PC-9 (cell line): ENCODE measurements at regions not wholly inside any gene's neighbourhood (a gene's known extent, or its start where the extent isn't known, plus 50 kb on each side); places are given as distances from the start of the nearest gene placed in this dataset.
"Not testable (repeated sequence)": the region's sequence is repeated elsewhere in the genome, so short reads cannot be mapped to it uniquely, and the experiment has no call there.

Source experiments
- CTCF ChIP-seq: fragments of 200-600 bp; sonication (generic); conservative IDR thresholded peaks from 2 replicates; pipeline ENCODE4 v1.6.1; 2017; ENCODE audit warnings: mixed run types, antibody characterized with exemption, mild to moderate bottlenecking, moderate library complexity
- EZH2 ChIP-seq: fragments of 200-600 bp; sonication (generic); IDR thresholded peaks from 2 replicates; pipeline ENCODE4 v1.8.0; 2017; ENCODE audit warnings: antibody characterized with exemption, low read depth

DNA sequence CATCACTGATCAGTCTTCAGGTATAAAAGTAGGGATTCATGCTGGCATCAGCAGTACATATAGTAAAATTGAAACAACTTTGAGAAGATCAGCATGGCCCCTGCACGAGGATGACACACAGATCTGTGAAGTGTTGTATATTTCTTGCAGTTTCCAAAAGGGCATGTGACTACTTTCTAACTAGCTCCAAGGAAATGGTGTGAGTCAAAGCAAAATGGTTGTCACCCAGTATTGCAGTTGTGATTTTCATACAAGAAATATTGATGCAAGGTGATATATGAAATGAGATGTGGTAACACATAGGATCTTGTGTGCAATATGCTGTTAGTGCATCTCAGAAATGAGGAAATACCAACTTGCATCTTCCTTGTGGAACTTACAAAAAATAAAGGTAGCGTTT lies 74.5 kb upstream of the ACBD5 start:
- not testable (repeated sequence) for TF ChIP-seq CTCF, EZH2
